T47D (cell line): ENCODE measurements at regions not wholly inside any gene's neighbourhood (a gene's known extent, or its start where the extent isn't known, plus 50 kb on each side); places are given as distances from the start of the nearest gene placed in this dataset.

Source experiments
- DNase-seq, 2 experiments: peaks; one replicate each; pipeline versions ENCODE4 v3.0.0 to v3.0.0-alpha.2; 2011 to 2012; ENCODE audit warnings: low read depth in 1 of 2, low spot score in 1 of 2
- JUND ChIP-seq: IDR thresholded peaks from 2 replicates; pipeline ENCODE4 v1.6.1; 2012; ENCODE audit warnings: low read depth
- in situ Hi-C: cut with HindIII; loops from 2 replicates; pipeline ENCODE4 v1.10.0; 2016; ENCODE audit warnings: low sequenced_read_pairs, low pct_unique_long_range_greater_than_20kb

DNA sequence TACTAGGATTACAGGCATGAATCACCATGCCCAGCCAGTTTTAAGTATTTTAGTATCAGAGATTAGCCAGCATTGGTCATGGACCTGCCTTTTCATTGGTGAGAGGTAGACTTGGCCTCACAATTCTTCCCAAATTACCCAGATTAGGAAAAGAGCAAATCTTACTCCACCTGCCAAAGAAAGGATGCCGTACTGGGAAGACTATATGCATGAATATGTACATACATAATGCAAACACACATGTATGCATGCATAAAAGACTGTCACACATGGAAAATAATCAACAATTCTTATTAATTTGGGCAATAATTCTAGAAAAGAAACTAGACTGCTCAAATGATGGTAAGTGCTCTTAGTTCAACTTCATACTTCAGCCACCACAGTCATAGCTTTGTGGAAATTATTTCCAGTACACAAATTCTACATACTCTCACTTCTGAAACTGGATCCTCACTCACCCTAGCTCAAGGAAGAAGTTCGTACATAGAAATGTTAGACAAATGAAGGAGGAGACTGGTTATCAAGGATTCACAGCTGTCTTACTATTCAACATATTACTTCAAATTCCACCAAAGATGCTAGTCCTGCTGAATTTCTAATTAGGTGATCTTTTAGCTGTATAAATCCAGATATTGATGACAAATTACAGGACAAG, 73.7 kb downstream of the MINAR2 start:
- no peak for TF ChIP-seq JUND
- in situ Hi-C loops: no loop called here
- DNase-seq: no peak

DNA sequence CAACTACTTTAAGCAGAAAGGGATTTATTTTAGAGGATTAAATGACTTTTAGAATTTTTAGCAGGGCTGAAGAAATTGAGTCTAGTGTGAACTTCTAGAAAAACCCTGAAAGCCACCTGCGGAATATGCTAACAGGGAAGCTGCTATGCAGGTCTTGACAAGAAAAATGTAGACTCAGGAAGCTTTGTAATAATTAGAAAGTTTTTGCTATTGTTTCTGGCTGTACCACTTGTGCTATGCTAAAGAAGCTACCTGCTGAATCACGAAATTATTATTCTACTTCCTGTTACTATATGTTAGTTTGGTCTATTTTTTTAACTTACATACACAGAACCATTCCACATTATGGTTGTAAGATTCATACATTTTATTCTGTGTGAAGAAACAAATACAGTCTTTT, 74.0 kb upstream of the CHSY3 start:
- TF ChIP-seq JUND: no peak
- in situ Hi-C loops: no loop called here
- no peak for DNase-seq

DNA sequence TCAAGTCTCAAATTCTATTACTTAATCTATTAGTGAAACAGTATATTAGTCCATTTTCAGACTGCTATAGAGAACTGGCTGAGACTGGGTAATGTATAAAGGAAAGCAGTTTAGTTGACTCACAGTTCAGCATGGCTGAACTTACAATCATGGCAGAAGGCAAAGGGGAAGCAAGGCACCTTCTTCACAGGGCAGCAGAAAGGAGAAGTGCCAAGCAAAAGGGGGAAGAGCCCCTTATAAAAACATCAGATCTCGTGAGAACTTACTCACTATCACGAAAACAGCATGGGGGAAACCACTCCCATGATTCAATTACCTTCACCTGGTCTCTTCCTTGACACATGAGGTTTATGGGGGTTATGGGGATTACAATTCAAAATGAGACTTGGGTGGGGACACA, 67.9 kb upstream of the CHSY3 start:
- TF ChIP-seq JUND: no peak
- in situ Hi-C loops: no loop called here
- DNase-seq: no peak

GRCh38 chr5:129844764-129845163, 59.5 kb upstream of the CHSY3 start:
- in situ Hi-C loops: no loop called here
- TF ChIP-seq JUND: no peak
- no peak for DNase-seq

GRCh38 chr5:129852747-129853352, 51.4 kb upstream of the CHSY3 start:
- peak; percentile 61 to 84 for DNase-seq
- TF ChIP-seq JUND: no peak
- in situ Hi-C loops: no loop called here

- no peak for TF ChIP-seq JUND
- DNase-seq: no peak
- in situ Hi-C loops: no loop called here
Observed at GRCh38 chr5:129853588-129853987, 50.7 kb upstream of the CHSY3 start.
